LNCaP clone FGC (cell line): ENCODE measurements at regions not wholly inside any gene's neighbourhood (a gene's known extent, or its start where the extent isn't known, plus 50 kb on each side); places are given as distances from the start of the nearest gene placed in this dataset.

ENCODE experiments used
- DNase-seq: peaks from one replicate; pipeline ENCODE4 v3.0.0-alpha.2; 2011; ENCODE audit warnings: low read depth
- H3K4me3 ChIP-seq: 2 replicates; pipeline ENCODE4 v1.5.1; 2011; ENCODE audit warnings: mild to moderate bottlenecking, low read depth, low read length, control low read depth
- CTCF ChIP-seq: IDR thresholded peaks from 2 replicates; pipeline ENCODE4 v1.5.1; 2012; ENCODE audit warnings: mild to moderate bottlenecking; ENCODE audit not compliant: control insufficient read depth, insufficient read depth; ENCODE audit errors: extremely low read depth

DNA sequence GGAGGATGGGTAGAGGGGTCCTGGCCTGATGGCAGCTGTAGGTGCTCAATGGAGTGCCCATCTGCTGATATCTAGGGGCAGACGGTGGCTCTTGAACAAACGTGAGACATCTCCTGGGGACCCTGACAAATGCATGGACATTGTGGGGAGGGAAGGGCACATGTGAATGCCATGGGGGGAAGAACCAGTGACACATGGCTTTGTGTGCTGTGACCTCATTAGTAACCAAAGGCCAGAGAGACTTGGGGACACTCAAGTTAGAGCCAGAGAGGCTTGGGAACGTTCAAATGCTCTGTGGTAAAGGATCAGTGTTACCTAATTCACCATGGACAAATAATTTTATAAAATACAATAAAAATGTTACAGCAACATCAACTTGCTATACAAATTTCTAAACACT is 151.8 kb downstream of the ESM1 start:
- no peak for DNase-seq

GRCh38 chr5:54832858-54833257 is 152.5 kb downstream of the ESM1 start:
- H3K4me3 ChIP-seq = no peak overlapping the region
- TF ChIP-seq CTCF = no peak
- no peak for DNase-seq

More for the DNA sequence above, 151.8 kb downstream of the ESM1 start:
- TF ChIP-seq CTCF = no peak
- no peak overlapping the region for H3K4me3 ChIP-seq

DNA sequence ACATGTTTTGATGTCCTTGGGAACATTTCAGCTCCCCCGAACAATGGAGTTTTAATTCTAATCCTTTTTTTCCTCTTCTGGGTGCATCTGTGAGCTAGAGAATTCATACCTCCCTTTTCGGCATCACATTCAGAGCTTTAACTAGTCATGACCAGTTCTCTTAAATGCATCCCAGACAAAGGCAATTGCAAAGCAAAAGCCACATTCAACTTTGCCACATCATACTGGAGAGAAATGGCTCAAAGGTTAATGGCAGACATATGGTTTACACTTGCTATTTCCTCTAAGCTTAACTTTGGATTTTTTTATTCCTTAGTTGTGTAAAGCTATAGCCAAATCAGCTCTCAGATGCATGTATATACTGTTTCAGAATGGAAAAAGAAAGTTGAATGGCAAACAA is 153.3 kb downstream of the ESM1 start:
- H3K4me3 ChIP-seq = no peak overlapping the region
- TF ChIP-seq CTCF = no peak
- DNase-seq = no peak

DNA sequence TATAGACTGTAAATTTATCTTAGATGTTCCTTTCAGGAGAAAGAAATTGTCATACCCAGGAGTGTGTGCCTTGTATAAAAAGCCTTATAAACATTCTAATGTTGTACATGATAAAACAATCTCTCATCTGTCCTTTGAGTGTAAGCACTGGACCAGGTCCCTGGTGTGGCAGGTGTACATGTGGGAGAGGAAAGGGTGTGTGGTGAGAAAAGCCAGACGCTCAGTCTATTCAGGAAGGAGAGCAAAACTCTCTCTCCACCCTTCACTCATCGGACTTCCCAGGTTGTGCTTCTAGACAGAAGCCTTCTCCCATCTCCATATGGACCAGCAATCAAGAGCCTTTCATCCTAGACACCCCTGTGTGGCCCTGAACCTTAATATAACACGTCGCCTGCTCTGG is 154.2 kb downstream of the ESM1 start:
- TF ChIP-seq CTCF = no peak
- no peak overlapping the region for H3K4me3 ChIP-seq
- no peak for DNase-seq

DNA sequence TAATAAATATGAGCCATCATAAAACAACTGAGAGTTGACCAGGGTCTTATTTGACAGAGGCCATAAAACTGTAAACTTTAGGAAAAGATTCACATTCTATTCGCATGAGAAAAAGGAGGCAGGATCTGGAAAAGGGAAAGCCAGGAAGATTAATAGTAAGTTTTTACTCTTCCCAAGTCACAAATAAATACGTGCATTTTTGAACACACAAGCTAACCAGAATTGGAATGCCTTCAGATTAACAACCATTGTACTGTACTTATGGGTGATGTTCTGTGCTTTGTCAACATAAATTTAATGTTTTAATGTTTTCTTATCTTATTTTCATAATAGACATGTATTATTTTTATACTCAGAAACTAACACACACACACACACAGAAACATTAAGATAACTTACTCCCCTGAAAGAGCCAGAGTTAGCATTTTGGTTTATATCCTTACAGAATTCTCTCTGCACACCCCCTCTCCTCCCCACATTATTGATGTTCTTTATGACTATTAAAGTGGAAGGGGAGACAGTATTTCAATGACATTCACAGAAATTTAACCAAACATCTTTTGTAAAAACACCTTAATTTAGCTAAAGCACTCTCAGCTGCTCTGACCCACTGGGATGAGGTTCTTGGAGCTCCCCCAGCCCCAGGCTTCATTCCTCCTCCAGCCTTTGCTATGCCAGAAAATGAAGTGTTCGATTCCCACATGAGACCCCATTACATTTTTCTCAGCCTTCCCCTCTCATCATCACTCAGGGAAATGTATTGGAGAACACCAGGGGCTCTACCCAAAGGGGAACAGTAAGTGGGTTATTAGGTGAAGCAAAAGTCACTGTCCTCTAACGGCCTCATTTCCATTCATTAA is 155.5 kb downstream of the ESM1 start:
- no peak for DNase-seq
- TF ChIP-seq CTCF = no peak
- no peak overlapping the region for H3K4me3 ChIP-seq

DNA sequence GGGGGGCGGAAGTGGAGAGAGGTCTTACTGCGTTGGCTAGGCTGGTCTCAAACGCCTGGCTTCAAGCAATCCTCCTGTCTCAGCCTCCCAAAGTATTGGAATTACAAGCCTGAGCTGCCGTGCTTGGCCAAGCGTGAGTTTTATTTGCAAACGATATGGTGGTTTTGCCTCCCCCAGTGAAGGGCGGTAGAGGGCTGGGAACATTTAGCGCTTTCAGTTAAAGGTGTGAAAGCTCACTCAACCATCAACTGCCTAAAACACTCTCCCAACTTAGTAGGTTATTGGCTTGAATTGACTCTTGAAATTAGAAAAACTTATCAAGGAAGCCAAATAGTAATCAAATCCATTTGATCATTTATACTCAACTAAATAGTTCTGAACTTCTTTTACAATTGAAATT is 156.3 kb downstream of the ESM1 start:
- no peak for TF ChIP-seq CTCF
- DNase-seq = no peak
- H3K4me3 ChIP-seq = no peak overlapping the region

GRCh38 chr5:54828151-54828550 is 157.2 kb downstream of the ESM1 start:
- DNase-seq = no peak
- no peak for TF ChIP-seq CTCF
- H3K4me3 ChIP-seq = no peak overlapping the region
